HCT116 (cell line): ENCODE measurements at regions not wholly inside any gene's neighbourhood (a gene's known extent, or its start where the extent isn't known, plus 50 kb on each side); places are given as distances from the start of the nearest gene placed in this dataset.

Experiments used
- ATF3 ChIP-seq: IDR thresholded peaks from 2 replicates; pipeline ENCODE4 v1.6.1; 2012
- CEBPB ChIP-seq: IDR thresholded peaks from 2 replicates; pipeline ENCODE4 v1.6.1; 2012; ENCODE audit warnings: low read depth
- EZH2 ChIP-seq: fragments of 200-600 bp; sonication (generic); IDR thresholded peaks from 2 replicates; pipeline ENCODE4 v1.6.1; 2017; ENCODE audit warnings: antibody characterized with exemption, mixed run types
- POLR2A ChIP-seq: IDR thresholded peaks from 2 replicates; pipeline ENCODE4 v1.7.0; 2011; ENCODE audit warnings: borderline replicate concordance; ENCODE audit not compliant: insufficient read depth, insufficient read length; ENCODE audit errors: extremely low read depth
- POLR2AphosphoS5 ChIP-seq: IDR thresholded peaks from 2 replicates; pipeline ENCODE4 v1.6.1; 2011; ENCODE audit warnings: mild to moderate bottlenecking, low read depth, low read length, moderate library complexity
- SIN3A ChIP-seq: IDR thresholded peaks from 2 replicates; pipeline ENCODE4 v1.6.1; 2012; ENCODE audit warnings: low read depth
- SP1 ChIP-seq: IDR thresholded peaks from 2 replicates; pipeline ENCODE4 v1.6.1; 2012; ENCODE audit warnings: low read depth
- TF ChIP-seq, protein P1 (sequence below): IDR thresholded peaks from 2 replicates; pipeline ENCODE4 v1.6.1; 2012; ENCODE audit warnings: low read depth
- TF ChIP-seq, protein P2 (sequence below), 3 experiments: fragments of 200-600 bp in 1 of 3; sonication (generic) in 1 of 3; IDR thresholded peaks in 2 of 3; conservative IDR thresholded peaks in 1 of 3; 2 replicates each; pipeline ENCODE4 v1.5.1; 2012 to 2017; ENCODE audit warnings: low read depth in 2 of 3, low read length in 2 of 3, antibody characterized with exemption in 1 of 3, borderline replicate concordance in 1 of 3, control low read depth in 1 of 3, mild to moderate bottlenecking in 1 of 3, mixed read lengths in 1 of 3, mixed run types in 1 of 3, moderate library complexity in 1 of 3; ENCODE audit not compliant: insufficient read depth in 1 of 3

DNA sequence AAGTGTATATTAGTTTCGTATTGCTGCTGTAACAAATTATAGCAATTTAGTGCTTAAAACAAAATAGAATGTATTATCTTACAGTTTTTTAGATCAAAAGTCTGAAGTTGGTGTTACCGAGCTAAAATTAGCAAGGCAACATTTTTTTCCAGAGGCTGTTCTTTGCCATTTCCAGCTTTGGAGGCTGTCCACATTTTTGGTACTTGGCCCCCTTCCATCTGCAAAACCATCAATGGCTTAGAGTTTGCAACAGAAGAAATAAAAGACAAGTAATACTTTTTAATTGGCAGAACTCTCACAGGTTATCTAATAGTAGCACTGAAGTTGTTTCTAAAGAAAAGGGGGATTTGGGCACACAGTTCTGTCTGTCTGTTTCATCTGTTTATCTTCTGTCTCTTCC, 1248.5 kb downstream of the ROBO1 start:
- no peak for TF ChIP-seq POLR2A
- TF ChIP-seq, protein P1, sequence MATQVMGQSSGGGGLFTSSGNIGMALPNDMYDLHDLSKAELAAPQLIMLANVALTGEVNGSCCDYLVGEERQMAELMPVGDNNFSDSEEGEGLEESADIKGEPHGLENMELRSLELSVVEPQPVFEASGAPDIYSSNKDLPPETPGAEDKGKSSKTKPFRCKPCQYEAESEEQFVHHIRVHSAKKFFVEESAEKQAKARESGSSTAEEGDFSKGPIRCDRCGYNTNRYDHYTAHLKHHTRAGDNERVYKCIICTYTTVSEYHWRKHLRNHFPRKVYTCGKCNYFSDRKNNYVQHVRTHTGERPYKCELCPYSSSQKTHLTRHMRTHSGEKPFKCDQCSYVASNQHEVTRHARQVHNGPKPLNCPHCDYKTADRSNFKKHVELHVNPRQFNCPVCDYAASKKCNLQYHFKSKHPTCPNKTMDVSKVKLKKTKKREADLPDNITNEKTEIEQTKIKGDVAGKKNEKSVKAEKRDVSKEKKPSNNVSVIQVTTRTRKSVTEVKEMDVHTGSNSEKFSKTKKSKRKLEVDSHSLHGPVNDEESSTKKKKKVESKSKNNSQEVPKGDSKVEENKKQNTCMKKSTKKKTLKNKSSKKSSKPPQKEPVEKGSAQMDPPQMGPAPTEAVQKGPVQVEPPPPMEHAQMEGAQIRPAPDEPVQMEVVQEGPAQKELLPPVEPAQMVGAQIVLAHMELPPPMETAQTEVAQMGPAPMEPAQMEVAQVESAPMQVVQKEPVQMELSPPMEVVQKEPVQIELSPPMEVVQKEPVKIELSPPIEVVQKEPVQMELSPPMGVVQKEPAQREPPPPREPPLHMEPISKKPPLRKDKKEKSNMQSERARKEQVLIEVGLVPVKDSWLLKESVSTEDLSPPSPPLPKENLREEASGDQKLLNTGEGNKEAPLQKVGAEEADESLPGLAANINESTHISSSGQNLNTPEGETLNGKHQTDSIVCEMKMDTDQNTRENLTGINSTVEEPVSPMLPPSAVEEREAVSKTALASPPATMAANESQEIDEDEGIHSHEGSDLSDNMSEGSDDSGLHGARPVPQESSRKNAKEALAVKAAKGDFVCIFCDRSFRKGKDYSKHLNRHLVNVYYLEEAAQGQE, result no peak
- TF ChIP-seq, protein P2, sequence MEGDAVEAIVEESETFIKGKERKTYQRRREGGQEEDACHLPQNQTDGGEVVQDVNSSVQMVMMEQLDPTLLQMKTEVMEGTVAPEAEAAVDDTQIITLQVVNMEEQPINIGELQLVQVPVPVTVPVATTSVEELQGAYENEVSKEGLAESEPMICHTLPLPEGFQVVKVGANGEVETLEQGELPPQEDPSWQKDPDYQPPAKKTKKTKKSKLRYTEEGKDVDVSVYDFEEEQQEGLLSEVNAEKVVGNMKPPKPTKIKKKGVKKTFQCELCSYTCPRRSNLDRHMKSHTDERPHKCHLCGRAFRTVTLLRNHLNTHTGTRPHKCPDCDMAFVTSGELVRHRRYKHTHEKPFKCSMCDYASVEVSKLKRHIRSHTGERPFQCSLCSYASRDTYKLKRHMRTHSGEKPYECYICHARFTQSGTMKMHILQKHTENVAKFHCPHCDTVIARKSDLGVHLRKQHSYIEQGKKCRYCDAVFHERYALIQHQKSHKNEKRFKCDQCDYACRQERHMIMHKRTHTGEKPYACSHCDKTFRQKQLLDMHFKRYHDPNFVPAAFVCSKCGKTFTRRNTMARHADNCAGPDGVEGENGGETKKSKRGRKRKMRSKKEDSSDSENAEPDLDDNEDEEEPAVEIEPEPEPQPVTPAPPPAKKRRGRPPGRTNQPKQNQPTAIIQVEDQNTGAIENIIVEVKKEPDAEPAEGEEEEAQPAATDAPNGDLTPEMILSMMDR (IDR thresholded peaks at IDR 0.05 in 2 of 3, conservative IDR thresholded peaks at IDR 0.05 in 1 of 3; ENCODE audit: borderline replicate concordance in 1 of 3, insufficient read depth in 1 of 3, low read depth in 2 of 3, low read length in 2 of 3), result no peak
- no peak for TF ChIP-seq EZH2
- TF ChIP-seq POLR2AphosphoS5, result no peak
- no peak for TF ChIP-seq ATF3
- no peak for TF ChIP-seq SIN3A
- no peak for TF ChIP-seq SP1
- no peak for TF ChIP-seq CEBPB
